Small intestine (tissue), 7 donors: ENCODE measurements at regions not wholly inside any gene's neighbourhood (a gene's known extent, or its start where the extent isn't known, plus 50 kb on each side); places are given as distances from the start of the nearest gene placed in this dataset.

Experiments used
- DNase-seq, 2 donors: peaks; one replicate each; pipeline versions ENCODE4 v3.0.0 to v3.0.0-alpha.2; 2013
- FAIRE-seq: peaks from 2 replicates; lab custom pipeline; 2012; peaks lifted over from hg19 to GRCh38; lab: Jason Lieb, UNC
- H3K27ac ChIP-seq, 3 donors: one replicate each; pipeline ENCODE4 v1.5.1; 2013; ENCODE audit warnings: low read length in 2 of 3, mild to moderate bottlenecking in 2 of 3, control low read depth in 1 of 3, inconsistent platforms in 1 of 3, low read depth in 1 of 3, moderate library complexity in 1 of 3
- H3K27me3 ChIP-seq, 3 donors: one replicate each; pipeline ENCODE4 v1.6.1; 2013; ENCODE audit warnings: low read length in 3 of 3, inconsistent platforms in 1 of 3; ENCODE audit not compliant: control insufficient read depth in 3 of 3, insufficient read depth in 3 of 3
- H3K36me3 ChIP-seq, 3 donors: one replicate each; pipeline ENCODE4 v1.6.1; 2013; ENCODE audit warnings: low read length in 3 of 3, inconsistent platforms in 1 of 3, low read depth in 1 of 3, mild to moderate bottlenecking in 1 of 3, moderate library complexity in 1 of 3; ENCODE audit not compliant: control insufficient read depth in 3 of 3, insufficient read depth in 2 of 3
- H3K4me1 ChIP-seq, 3 donors: one replicate each; pipeline ENCODE4 v1.6.1; 2013; ENCODE audit warnings: low read length in 2 of 3, inconsistent platforms in 1 of 3, low read depth in 1 of 3, mild to moderate bottlenecking in 1 of 3, moderate library complexity in 1 of 3; ENCODE audit not compliant: control insufficient read depth in 3 of 3, insufficient read depth in 2 of 3
- H3K4me3 ChIP-seq, 3 donors: one replicate each; pipeline ENCODE4 v1.5.1; 2013; ENCODE audit warnings: low read length in 3 of 3, control low read depth in 1 of 3, inconsistent platforms in 1 of 3, low read depth in 1 of 3, mild to moderate bottlenecking in 1 of 3, moderate library complexity in 1 of 3
- H3K9me3 ChIP-seq, 2 donors: one replicate each; pipeline ENCODE4 v1.6.1; 2013; ENCODE audit warnings: low read depth in 1 of 2, low read length in 1 of 2; ENCODE audit not compliant: control insufficient read depth in 2 of 2, insufficient read depth in 1 of 2
- WGBS, 3 donors: extraction: QIAGEN DNeasy Blood & Tissue Kit; methylation state at CpG; one replicate each; pipeline ENCODE4 v1.1.7; 2013; 5-methylcytosine and 5-hydroxymethylcytosine counted together
- donor health status: healthy with polysubstance abuse.
- donor health status: control.
- donor health status: control.
- donor health status: Bipolar disorder and iron deficiency.
- donor health status: healthy.

DNA sequence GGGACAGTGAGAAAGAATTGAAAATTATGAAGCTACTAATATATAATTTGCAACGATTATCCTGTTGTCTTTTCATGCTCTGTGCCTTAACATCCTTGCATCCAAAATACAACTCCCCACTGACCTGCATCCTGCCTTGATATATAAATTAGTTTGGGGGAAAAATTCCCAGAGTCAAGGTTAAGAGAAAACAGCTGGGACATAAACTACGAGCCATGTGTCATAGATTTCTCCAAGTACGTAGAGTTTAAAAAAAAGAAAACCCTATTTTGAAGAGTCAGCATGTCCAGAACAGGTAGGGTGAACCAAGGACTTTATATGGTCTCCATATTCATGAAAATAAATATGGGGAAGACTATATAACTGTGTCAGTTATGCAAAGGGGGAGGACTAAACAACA, 123.8 kb upstream of the MARCKS start:
- 80 to 86% (median 81%) methylated on average over 3 of the region's 3 CpGs for WGBS, 3 donors
- FAIRE-seq (no peak), DNase-seq (no peak)
- Histone ChIP-seq H3K4me3 (no peak overlapping the region), H3K27me3 (no peaks in the 10 kb centered on the region), H3K27ac (no peak overlapping the region), H3K9me3 (no peaks in the 10 kb centered on the region), H3K36me3 (no peaks in the 10 kb centered on the region), H3K4me1 (no peaks in the 10 kb centered on the region)

DNA sequence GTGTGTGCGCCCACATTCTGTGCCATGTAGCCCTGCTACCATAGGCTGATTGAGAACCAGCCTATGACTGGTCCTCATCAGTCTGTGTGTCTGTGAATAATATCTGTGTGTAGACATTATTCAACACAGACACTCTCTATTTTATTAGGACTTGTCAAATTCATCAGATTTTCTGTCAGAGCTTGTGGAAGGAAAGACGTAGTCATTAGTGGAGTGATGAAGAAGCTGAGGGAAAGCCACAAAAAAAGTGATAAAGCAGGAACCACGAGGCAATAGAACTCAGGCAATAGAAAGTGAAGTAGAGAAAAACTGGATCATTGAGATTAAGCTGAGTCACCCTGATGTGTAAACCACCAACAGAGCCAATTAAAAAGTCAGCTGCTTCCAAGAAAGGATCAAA, 122.2 kb upstream of the MARCKS start:
- Histone ChIP-seq H3K4me3 (no peak overlapping the region), H3K36me3 (no peaks in the 10 kb centered on the region), H3K27ac (no peak overlapping the region), H3K9me3 (no peaks in the 10 kb centered on the region), H3K27me3 (no peaks in the 10 kb centered on the region), H3K4me1 (no peaks in the 10 kb centered on the region)
- 58 to 65% (median 59%) methylated on average over 3 of the region's 3 CpGs for WGBS, 3 donors
- DNase-seq (no peak), FAIRE-seq (no peak)

DNA sequence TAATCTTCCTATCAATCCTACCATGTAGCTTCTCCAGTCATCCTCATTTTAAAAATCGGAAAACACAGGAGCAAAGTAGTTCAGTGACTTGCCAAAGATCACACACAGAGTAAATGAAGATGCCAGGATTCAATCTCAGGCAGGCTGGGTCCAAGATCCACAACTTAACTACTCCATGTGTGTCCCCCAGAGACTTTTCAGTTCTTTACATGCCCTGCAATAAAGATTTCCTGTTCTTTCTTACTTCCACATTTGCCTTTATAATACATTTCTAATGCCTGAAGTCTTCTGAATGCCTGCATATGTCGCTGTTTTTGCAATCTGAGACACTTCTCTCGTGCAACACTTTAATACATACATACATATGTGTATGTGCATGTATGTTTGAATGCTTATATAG, 121.7 kb upstream of the MARCKS start:
- no peaks in the 10 kb centered on the region for H3K4me1 ChIP-seq
- H3K27me3 ChIP-seq: no peaks in the 10 kb centered on the region
- 75 to 81% (median 75%) methylated on average over 3 of the region's 3 CpGs for WGBS, 3 donors
- DNase-seq: no peak
- no peak overlapping the region for H3K4me3 ChIP-seq
- no peaks in the 10 kb centered on the region for H3K36me3 ChIP-seq
- no peak overlapping the region for H3K27ac ChIP-seq
- H3K9me3 ChIP-seq: no peaks in the 10 kb centered on the region
- no peak for FAIRE-seq

DNA sequence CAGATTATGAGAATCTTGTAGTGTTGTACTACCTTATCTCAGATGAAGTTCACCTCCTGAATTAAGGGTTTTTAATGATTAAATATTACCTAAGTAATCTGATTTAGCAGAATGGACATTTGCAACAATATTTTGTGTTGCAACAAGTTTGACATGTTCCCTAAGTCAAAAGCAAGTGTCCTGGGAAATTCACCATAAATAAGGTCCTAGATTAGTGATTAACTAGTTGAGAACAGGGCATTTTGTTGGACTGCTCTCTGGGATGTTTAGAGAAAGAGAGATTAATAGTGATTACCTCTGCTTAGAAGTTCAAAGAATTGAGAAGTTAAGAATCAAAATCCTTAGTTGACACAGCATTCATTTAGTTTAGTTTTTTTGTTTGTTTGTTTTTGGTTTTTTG, 120.2 kb upstream of the MARCKS start:
- Histone ChIP-seq H3K36me3 (no peaks in the 10 kb centered on the region), H3K27me3 (no peaks in the 10 kb centered on the region), H3K4me3 (no peak overlapping the region), H3K4me1 (no peaks in the 10 kb centered on the region), H3K9me3 (no peaks in the 10 kb centered on the region), H3K27ac (no peak overlapping the region)
- DNase-seq: no peak
- FAIRE-seq: no peak

DNA sequence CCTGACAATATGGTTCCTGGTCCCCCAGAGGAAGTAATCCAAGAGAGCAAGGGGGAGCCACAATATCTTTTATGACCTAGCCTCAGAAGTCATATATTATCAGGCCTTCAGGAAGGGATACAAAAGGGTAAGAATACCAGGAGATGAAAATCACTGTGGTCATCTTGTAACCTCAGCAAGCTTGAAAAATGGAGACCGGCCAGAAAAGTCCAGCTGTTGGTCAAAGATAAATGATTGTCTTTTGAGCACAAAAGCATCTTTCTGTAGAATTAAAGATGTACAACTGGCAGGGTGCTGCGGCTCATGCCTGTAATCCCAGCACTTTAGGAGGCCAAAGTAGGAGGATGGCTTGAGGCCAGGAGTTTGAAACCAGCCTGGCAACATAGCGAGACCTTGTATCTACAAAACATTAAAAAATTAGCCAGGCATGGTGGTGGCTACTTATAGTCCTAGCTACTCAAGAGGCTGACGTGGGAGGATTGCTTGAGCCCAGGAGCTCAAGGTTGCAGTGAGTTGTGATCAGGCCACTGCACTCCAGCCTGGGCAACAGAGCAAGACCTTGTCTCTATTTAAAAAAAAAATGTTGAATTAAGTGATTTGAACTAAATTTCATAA, 118.0 kb upstream of the MARCKS start:
- no peak overlapping the region for H3K4me3 ChIP-seq
- DNase-seq (no peak), FAIRE-seq (no peak)
- H3K27me3 ChIP-seq: no peaks in the 10 kb centered on the region
- no peaks in the 10 kb centered on the region for H3K36me3 ChIP-seq
- H3K4me1 ChIP-seq: no peaks in the 10 kb centered on the region
- 80 to 96% (median 83%) methylated on average over 4 of the region's 4 CpGs for WGBS, 3 donors
- no peak overlapping the region for H3K27ac ChIP-seq
- no peaks in the 10 kb centered on the region for H3K9me3 ChIP-seq

DNA sequence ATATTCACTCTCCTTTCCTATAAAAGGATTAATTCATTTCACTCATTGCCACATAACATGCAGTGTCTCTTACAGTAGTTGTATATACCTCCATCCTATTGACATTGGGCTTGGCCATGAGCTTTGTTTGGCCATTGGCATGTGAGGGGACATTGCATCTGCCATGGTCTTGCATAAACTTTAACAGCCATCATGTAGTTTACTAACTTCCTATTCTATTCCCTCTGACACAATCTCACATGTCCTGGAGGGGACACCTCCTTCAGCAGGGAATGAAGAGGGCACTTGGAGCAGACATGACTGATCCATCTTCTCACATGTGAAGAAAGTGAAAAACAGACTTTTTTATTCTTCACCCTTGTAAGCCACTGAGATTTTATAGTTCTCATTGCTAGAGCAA, 115.5 kb upstream of the MARCKS start:
- Histone ChIP-seq H3K36me3 (no peaks in the 10 kb centered on the region), H3K27ac (no peak overlapping the region), H3K9me3 (no peaks in the 10 kb centered on the region), H3K4me1 (no peaks in the 10 kb centered on the region), H3K4me3 (no peak overlapping the region), H3K27me3 (no peaks in the 10 kb centered on the region)
- DNase-seq: no peak
- no peak for FAIRE-seq

DNA sequence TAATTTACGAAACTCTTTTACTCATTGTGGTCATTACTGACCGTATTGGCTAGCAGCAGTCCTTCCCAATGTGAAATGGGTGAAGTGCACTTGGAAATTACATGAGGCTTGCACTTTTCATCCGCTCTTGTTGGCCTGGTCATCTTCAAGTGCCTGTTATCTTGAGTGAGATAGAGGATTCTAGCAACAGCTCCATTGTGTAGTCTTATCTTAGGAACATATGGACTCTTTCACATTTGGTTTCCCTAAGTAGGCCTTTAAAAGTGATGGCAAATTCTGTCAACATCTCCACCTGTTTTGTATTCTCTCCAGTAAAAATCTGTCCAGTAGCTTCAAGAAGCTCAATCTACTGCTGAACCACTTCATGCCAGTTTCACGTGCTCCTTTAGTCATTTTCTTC, 114.8 kb upstream of the MARCKS start:
- H3K27me3 ChIP-seq: no peaks in the 10 kb centered on the region
- DNase-seq (no peak), FAIRE-seq (no peak)
- WGBS, 3 donors: 81 to 89% (median 81%) methylated on average over 4 of the region's 4 CpGs
- H3K27ac ChIP-seq: no peak overlapping the region
- H3K4me3 ChIP-seq: no peak overlapping the region
- no peaks in the 10 kb centered on the region for H3K9me3 ChIP-seq
- H3K36me3 ChIP-seq: no peaks in the 10 kb centered on the region
- H3K4me1 ChIP-seq: no peaks in the 10 kb centered on the region

DNA sequence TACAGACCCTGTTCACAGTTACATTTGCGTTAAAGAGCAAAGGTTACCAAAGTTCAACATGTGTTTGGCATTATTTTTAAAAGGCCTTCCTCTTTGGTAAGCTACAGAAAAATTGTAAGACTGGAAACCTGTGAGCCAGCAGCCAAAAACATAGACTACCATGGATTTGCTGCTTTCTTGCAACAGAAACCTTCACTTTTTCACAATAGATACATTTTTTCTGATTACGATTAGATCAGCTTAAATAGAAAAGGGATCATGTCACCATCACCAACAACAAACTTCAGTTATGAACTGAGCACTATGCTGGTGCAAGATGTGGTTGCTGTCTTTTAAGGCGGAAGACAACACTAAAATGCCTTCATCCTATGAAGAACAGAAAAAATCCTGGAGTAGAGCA, 112.3 kb upstream of the MARCKS start:
- WGBS, 3 donors: 61 to 69% (median 67%) methylated on average over 3 of the region's 3 CpGs
- DNase-seq (no peak), FAIRE-seq (no peak)
- Histone ChIP-seq H3K27me3 (no peaks in the 10 kb centered on the region), H3K4me1 (no peaks in the 10 kb centered on the region), H3K27ac (no peak overlapping the region), H3K9me3 (no peaks in the 10 kb centered on the region), H3K36me3 (no peaks in the 10 kb centered on the region), H3K4me3 (no peak overlapping the region)

DNA sequence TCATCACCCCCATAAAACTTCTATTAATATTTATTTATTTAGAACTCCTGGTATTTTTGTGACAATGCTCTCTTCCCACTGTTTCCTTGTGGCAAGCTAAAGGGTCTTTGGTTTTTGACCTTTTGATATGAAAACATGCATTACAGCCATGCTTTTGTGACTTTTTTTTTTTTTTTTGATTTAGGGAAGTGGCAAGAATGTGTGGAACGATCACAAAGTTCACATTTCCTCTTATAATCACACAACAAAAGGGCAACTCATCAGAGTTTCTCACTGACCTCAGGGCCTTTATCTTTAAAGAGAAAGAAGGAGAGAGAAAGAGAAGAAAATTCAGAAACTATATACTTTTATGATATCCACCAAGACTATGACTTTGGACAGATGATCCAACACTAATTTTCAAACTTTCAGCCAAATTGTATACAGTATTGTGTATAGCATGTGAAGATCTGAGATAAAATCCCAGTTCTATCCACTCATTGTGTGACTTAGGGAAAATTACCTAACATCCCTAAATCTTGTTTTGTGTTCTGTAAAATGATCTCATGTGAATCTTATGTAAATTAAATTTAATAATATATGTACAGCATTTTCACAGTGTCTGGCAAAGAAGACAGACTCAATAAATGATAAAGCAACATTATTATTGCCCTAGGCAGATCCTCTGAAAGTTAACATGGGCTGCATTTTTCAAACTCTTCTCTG, 106.8 kb upstream of the MARCKS start:
- no peak overlapping the region for H3K4me3 ChIP-seq
- H3K4me1 ChIP-seq: no peaks in the 10 kb centered on the region
- no peak overlapping the region for H3K27ac ChIP-seq
- FAIRE-seq (no peak), DNase-seq (no peak)
- WGBS, 3 donors: 17 to 32% (median 24%) methylated on average over 1 of the region's 1 CpG
- no peaks in the 10 kb centered on the region for H3K9me3 ChIP-seq
- H3K36me3 ChIP-seq: no peaks in the 10 kb centered on the region
- no peaks in the 10 kb centered on the region for H3K27me3 ChIP-seq
